SU-DHL-6 (cell line): ENCODE measurements at regions not wholly inside any gene's neighbourhood (a gene's known extent, or its start where the extent isn't known, plus 50 kb on each side); places are given as distances from the start of the nearest gene placed in this dataset.

Source experiments
- H2AFZ ChIP-seq: fragments of 200-600 bp; sonication (generic); 2 replicates; pipeline ENCODE4 v1.6.1; 2014; ENCODE audit warnings: low read depth, mild to moderate bottlenecking, moderate library complexity, mixed read lengths, antibody characterized with exemption, low read length; ENCODE audit not compliant: severe bottlenecking
- H3F3A ChIP-seq: fragments of 200-600 bp; shearing (Covaris generic); 2 replicates; pipeline ENCODE4 v1.6.0; 2016; ENCODE audit warnings: antibody characterized with exemption, mild to moderate bottlenecking; ENCODE audit not compliant: insufficient read depth
- H3K27ac ChIP-seq: fragments of 200-600 bp; sonication (generic); 2 replicates; pipeline ENCODE4 v1.5.1; 2016; ENCODE audit warnings: low read depth, mild to moderate bottlenecking, low read length, moderate library complexity, mixed read lengths
- H3K27me3 ChIP-seq: fragments of 200-600 bp; sonication (generic), shearing (Covaris generic); 2 replicates; pipeline ENCODE4 v1.6.0; 2014; ENCODE audit warnings: mild to moderate bottlenecking, low read length
- H3K36me3 ChIP-seq: fragments of 200-600 bp; sonication (generic); 2 replicates; pipeline ENCODE4 v1.6.1; 2014; ENCODE audit warnings: mild to moderate bottlenecking, low read length, mixed read lengths
- H3K4me2 ChIP-seq: fragments of 300-600, 200-600 bp; shearing (Covaris generic), sonication (generic); 2 replicates; pipeline ENCODE4 v1.6.0; 2014; ENCODE audit warnings: low read length, low read depth, mild to moderate bottlenecking; ENCODE audit not compliant: poor library complexity, severe bottlenecking
- H3K4me3 ChIP-seq: fragments of 200-600 bp; sonication (generic); 2 replicates; pipeline ENCODE4 v1.5.1; 2014; ENCODE audit warnings: antibody characterized with exemption, low read length, mild to moderate bottlenecking, mixed read lengths; ENCODE audit not compliant: insufficient read depth, poor library complexity, severe bottlenecking
- H3K79me2 ChIP-seq: fragments of 200-600 bp; sonication (generic); 2 replicates; pipeline ENCODE4 v1.6.1; 2014; ENCODE audit warnings: mild to moderate bottlenecking, low read length, moderate library complexity; ENCODE audit not compliant: insufficient read depth
- H3K9ac ChIP-seq: fragments of 200-600 bp; sonication (generic); 2 replicates; pipeline ENCODE4 v1.7.0; 2014; ENCODE audit warnings: mild to moderate bottlenecking, low read length
- H3K9me2 ChIP-seq: fragments of 200-600 bp; sonication (generic); replicated peaks from 2 replicates; pipeline ENCODE4 v1.6.1; 2014; ENCODE audit warnings: low read length; ENCODE audit not compliant: insufficient read depth
- H3K9me3 ChIP-seq: fragments of 200-600 bp; sonication (generic); 2 replicates; pipeline ENCODE4 v1.6.1; 2014; ENCODE audit warnings: low read length, mixed read lengths; ENCODE audit not compliant: insufficient read depth
- H4K20me1 ChIP-seq: fragments of 200-600 bp; sonication (generic); 2 replicates; pipeline ENCODE4 v1.6.1; 2014; ENCODE audit warnings: low read depth, mild to moderate bottlenecking, antibody characterized with exemption, low read length, moderate library complexity, mixed read lengths
- EZH2phosphoT487 ChIP-seq: fragments of 200-600 bp; sonication (generic), shearing (Covaris generic); conservative IDR thresholded peaks from 2 replicates; pipeline ENCODE4 v1.6.1; 2018; ENCODE audit warnings: mild to moderate bottlenecking, antibody characterized with exemption, low read length, moderate library complexity, mixed read lengths
- TF ChIP-seq, protein P1 (sequence below): fragments of 200-600 bp; sonication (generic); IDR thresholded peaks from one replicate; pipeline ENCODE4 v1.5.1; 2017; ENCODE audit warnings: antibody characterized with exemption, mild to moderate bottlenecking, low read length, moderate library complexity; ENCODE audit not compliant: insufficient read depth, poor library complexity, severe bottlenecking

DNA sequence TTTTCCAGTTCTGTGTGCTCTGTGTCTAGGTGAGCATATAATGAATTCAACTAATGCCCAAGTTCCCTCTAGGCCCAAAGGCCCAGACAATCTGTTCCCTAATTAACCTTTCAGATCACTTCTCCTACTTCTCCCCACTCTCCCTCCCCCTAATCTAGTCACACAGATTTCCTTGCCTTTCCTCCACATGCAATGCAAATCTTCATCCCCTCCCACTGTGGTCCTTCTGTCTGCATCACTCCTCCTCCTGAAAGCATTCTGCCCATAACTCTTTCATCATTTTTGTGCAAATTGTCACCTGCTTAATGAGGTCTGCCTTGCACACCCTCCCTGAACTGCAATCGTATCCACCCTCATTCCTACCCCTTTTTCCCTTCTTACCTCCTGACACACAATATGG lies 346.6 kb downstream of the FBXO8 start:
- Histone ChIP-seq H3K9me2 (no peaks in the 10 kb centered on the region), H3K4me2 (no peak overlapping the region), H3K9ac (no peak overlapping the region), H3K79me2 (no peaks in the 10 kb centered on the region), H3K4me3 (no peak overlapping the region), H3K27me3 (no peaks in the 10 kb centered on the region), H3K9me3 (no peaks in the 10 kb centered on the region), H3K36me3 (no peaks in the 10 kb centered on the region), H2AFZ (no peak overlapping the region), H3F3A (no peaks in the 10 kb centered on the region), H3K27ac (no peak overlapping the region), H4K20me1 (no peaks in the 10 kb centered on the region; the same call in 1 of the 2 replicates)
- TF ChIP-seq, protein P1, sequence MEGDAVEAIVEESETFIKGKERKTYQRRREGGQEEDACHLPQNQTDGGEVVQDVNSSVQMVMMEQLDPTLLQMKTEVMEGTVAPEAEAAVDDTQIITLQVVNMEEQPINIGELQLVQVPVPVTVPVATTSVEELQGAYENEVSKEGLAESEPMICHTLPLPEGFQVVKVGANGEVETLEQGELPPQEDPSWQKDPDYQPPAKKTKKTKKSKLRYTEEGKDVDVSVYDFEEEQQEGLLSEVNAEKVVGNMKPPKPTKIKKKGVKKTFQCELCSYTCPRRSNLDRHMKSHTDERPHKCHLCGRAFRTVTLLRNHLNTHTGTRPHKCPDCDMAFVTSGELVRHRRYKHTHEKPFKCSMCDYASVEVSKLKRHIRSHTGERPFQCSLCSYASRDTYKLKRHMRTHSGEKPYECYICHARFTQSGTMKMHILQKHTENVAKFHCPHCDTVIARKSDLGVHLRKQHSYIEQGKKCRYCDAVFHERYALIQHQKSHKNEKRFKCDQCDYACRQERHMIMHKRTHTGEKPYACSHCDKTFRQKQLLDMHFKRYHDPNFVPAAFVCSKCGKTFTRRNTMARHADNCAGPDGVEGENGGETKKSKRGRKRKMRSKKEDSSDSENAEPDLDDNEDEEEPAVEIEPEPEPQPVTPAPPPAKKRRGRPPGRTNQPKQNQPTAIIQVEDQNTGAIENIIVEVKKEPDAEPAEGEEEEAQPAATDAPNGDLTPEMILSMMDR, result no peak
- TF ChIP-seq EZH2phosphoT487, result no peak

DNA sequence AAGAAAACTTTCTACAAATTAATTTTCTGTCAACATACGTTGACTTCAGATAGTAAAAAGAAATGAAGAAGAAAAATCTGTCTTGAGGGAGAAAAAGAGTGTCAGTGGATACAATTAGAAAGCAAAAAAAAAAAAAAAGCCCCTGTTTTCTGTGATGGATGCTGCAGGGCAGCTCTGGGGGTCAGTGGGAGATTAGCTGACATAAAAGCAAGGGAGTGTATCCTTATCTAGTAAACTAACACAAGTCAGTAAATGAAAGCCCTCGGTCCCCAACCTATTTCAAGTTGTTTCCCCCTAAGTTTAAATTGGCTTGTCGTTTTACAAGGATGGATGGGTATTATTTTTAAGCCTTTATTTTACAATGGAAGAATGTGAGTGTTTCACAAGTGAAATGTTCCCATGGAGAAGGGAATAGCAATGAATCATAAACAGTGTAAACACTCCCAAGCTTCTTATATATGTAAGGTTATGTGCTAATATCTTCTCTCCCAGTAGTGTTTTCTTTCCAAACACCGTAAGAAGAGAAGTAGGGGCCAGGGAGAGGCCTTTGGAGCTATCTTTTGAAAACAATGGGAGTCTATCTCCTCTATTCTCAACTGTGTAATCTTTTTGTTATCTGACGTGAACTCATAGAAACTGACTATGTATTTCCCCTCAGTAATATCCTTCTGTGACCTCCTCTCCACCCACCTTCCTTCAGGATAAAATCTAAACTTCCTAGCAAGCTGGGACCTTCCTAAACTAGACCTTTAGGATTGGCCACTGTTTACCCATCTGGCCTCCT lies 347.7 kb downstream of the FBXO8 start:
- no peak overlapping the region for H3K4me2 ChIP-seq

DNA sequence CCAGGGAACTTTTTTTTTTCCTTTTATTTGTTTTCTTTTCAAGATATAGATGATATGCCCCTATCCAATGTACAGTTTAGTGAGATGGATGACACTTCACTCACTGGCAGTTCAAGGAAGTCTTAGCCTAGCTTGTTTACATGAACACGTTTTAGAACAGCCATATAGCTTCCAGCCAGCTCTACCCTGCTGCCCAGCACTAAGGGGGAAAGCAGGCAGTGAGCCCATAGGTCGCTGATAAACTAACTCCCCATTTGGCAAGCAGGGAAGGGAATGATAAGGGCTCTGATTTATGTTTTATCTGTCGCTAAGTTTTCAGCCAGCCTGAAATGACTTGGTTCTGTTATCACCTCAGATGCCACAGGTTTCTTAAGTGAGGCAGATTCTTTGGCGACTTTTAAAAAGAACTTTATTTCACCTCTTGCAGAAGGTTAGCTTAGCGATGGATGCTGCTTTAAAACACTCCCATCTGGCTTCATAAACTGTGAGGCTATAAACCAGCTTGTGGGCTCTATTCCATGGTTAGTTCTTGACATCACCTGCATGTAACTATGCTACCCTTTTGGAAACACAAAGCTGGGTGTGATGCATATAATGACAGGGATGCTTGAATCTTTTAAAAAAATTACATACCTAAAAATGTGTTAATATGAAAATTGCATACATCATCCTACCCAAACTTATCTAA lies 348.4 kb downstream of the FBXO8 start:
- Histone ChIP-seq H3K4me2 (no peak overlapping the region), H3K27me3 (no peaks in the 10 kb centered on the region), H3F3A (no peaks in the 10 kb centered on the region), H3K27ac (no peak overlapping the region), H4K20me1 (no peaks in the 10 kb centered on the region; the same call in 1 of the 2 replicates), H3K9me2 (no peaks in the 10 kb centered on the region), H3K36me3 (no peaks in the 10 kb centered on the region), H3K4me3 (no peak overlapping the region), H3K9me3 (no peaks in the 10 kb centered on the region), H2AFZ (no peak overlapping the region), H3K9ac (no peak overlapping the region), H3K79me2 (no peaks in the 10 kb centered on the region)
- TF ChIP-seq, protein P1, result no peak
- TF ChIP-seq EZH2phosphoT487, result no peak

More for the DNA sequence above, 347.7 kb downstream of the FBXO8 start:
- no peaks in the 10 kb centered on the region for H3K27me3 ChIP-seq
- H3K79me2 ChIP-seq, result no peaks in the 10 kb centered on the region
- no peak overlapping the region for H3K27ac ChIP-seq
- no peak overlapping the region for H2AFZ ChIP-seq
- H3K9me2 ChIP-seq, result no peaks in the 10 kb centered on the region
- H3K4me3 ChIP-seq, result no peak overlapping the region
- H3K9me3 ChIP-seq, result no peaks in the 10 kb centered on the region
- H3K9ac ChIP-seq, result no peak overlapping the region
- H4K20me1 ChIP-seq, result no peaks in the 10 kb centered on the region; the same call in 1 of the 2 replicates
- no peaks in the 10 kb centered on the region for H3F3A ChIP-seq
- H3K36me3 ChIP-seq, result no peaks in the 10 kb centered on the region
- TF ChIP-seq, protein P1, result no peak
- no peak for TF ChIP-seq EZH2phosphoT487
